NCI-H1105 treated with DMSO at 0.1 percent for 48 hours (cell line): ENCODE measurements at regions not wholly inside any gene's neighbourhood (a gene's known extent, or its start where the extent isn't known, plus 50 kb on each side); places are given as distances from the start of the nearest gene placed in this dataset.
A peak's percentile ranks its signal among the peaks of the same experiment; 100 is the strongest.
"Not testable (repeated sequence)": the region's sequence is repeated elsewhere in the genome, so short reads cannot be mapped to it uniquely, and the experiment has no call there.

ENCODE experiments used
- DNase-seq: peaks from one replicate; lab custom pipeline; 2025; lab: John Stamatoyannopoulos, UW

GRCh38 chr1:96185181-96185580 is 536.4 kb upstream of the PTBP2 start:
- no peak for DNase-seq

GRCh38 chr1:96187020-96187419 is 534.6 kb upstream of the PTBP2 start:
- no peak for DNase-seq

GRCh38 chr1:96191165-96191564 is 530.4 kb upstream of the PTBP2 start:
- peak; percentile 9 for DNase-seq

GRCh38 chr1:96206451-96206850 is 515.1 kb upstream of the PTBP2 start:
- DNase-seq: no peak

GRCh38 chr1:96207936-96208335 is 513.6 kb upstream of the PTBP2 start:
- DNase-seq: no peak

GRCh38 chr1:96208428-96208827 is 513.2 kb upstream of the PTBP2 start:
- DNase-seq: no peak

GRCh38 chr1:96210054-96210453 is 511.5 kb upstream of the PTBP2 start:
- no peak for DNase-seq

GRCh38 chr1:96211202-96211601 is 510.4 kb upstream of the PTBP2 start:
- no peak for DNase-seq

- no peak for DNase-seq
Observed at GRCh38 chr1:96214982-96215381, 506.6 kb upstream of the PTBP2 start.

- peak; percentile 83 for DNase-seq
Observed at GRCh38 chr1:96220651-96221050, 500.9 kb upstream of the PTBP2 start.

- DNase-seq: no peak
Observed at GRCh38 chr1:96222701-96223100, 498.9 kb upstream of the PTBP2 start.

GRCh38 chr1:96224229-96224628 is 497.4 kb upstream of the PTBP2 start:
- DNase-seq: not testable (repeated sequence)

- no peak for DNase-seq
Observed at GRCh38 chr1:96233422-96233821, 488.2 kb upstream of the PTBP2 start.

- DNase-seq: peak; percentile 96
Observed at GRCh38 chr1:96234299-96234698, 487.3 kb upstream of the PTBP2 start.

GRCh38 chr1:96236156-96236739 is 485.3 kb upstream of the PTBP2 start:
- peak; percentile 68 for DNase-seq

GRCh38 chr1:96238426-96238825 is 483.2 kb upstream of the PTBP2 start:
- DNase-seq: no peak

GRCh38 chr1:96240438-96240837 is 481.1 kb upstream of the PTBP2 start:
- no peak for DNase-seq

- DNase-seq: no peak
Observed at GRCh38 chr1:96253246-96254035, 468.1 kb upstream of the PTBP2 start.

- no peak for DNase-seq
Observed at GRCh38 chr1:96256130-96256790, 465.3 kb upstream of the PTBP2 start.

- no peak for DNase-seq
Observed at GRCh38 chr1:96259399-96259798, 462.2 kb upstream of the PTBP2 start.

- DNase-seq: no peak
Observed at GRCh38 chr1:96281491-96281890, 440.1 kb upstream of the PTBP2 start.

- no peak for DNase-seq
Observed at GRCh38 chr1:96290033-96290432, 431.6 kb upstream of the PTBP2 start.

GRCh38 chr1:96290801-96291200 is 430.8 kb upstream of the PTBP2 start:
- no peak for DNase-seq
